Right ventricle myocardium superior (tissue), 1 donor: ENCODE measurements at regions not wholly inside any gene's neighbourhood (a gene's known extent, or its start where the extent isn't known, plus 50 kb on each side); places are given as distances from the start of the nearest gene placed in this dataset.

ENCODE experiments used
- ATAC-seq: fragments of 200-7000 bp; cut with Tn5 transposase; one replicate; pipeline ENCODE4 v1.9.1; 2020; ENCODE audit warnings: mild to moderate bottlenecking; ENCODE audit not compliant: poor library complexity
- DNase-seq: peaks from one replicate; pipeline ENCODE4 v3.0.0-alpha.2; 2020
- intact Hi-C: fragments of 100-400 bp; cut with DNase I; formaldehyde crosslinking; loops from one replicate; pipeline ENCODE4 v1.11.2; 2022
- donor health status: DM: no; HTN: yes; CAD: no; lungs with severe emphysema.

- DNase-seq, result no peak
- ATAC-seq, result no peak
- intact Hi-C loops, result no loop called here
These were observed 115.6 kb downstream of the FANCF start for GRCh38 chr11:22510010-22510409.

- no peak for ATAC-seq
These were observed 117.0 kb downstream of the FANCF start for GRCh38 chr11:22508665-22509064.

GRCh38 chr11:22497474-22497873, 128.1 kb downstream of the FANCF start:
- DNase-seq (no peak), ATAC-seq (no peak)
- intact Hi-C loops, result no loop called here

More at GRCh38 chr11:22508665-22509064, 117.0 kb downstream of the FANCF start:
- no peak for DNase-seq
- intact Hi-C loops, result no loop called here

GRCh38 chr11:22491555-22492225, 133.9 kb downstream of the FANCF start:
- intact Hi-C loops, result no loop called here
- no peak for DNase-seq
- no peak for ATAC-seq

GRCh38 chr11:22479971-22480720, 142.0 kb downstream of the SLC17A6 start:
- ATAC-seq (no peak), DNase-seq (no peak)
- intact Hi-C loops, result no loop called here

- ATAC-seq, result no peak
- intact Hi-C loops, result no loop called here
- DNase-seq, result no peak
These were observed 141.0 kb downstream of the SLC17A6 start for GRCh38 chr11:22479208-22479607.

- DNase-seq, result no peak
- intact Hi-C loops, result no loop called here
- no peak for ATAC-seq
These were observed 140.0 kb downstream of the SLC17A6 start for GRCh38 chr11:22478169-22478568.

GRCh38 chr11:22477312-22477711, 139.1 kb downstream of the SLC17A6 start:
- intact Hi-C loops, result no loop called here
- DNase-seq (no peak), ATAC-seq (no peak)

- intact Hi-C loops, result no loop called here
- DNase-seq (no peak), ATAC-seq (no peak)
These were observed 138.4 kb downstream of the SLC17A6 start for GRCh38 chr11:22476589-22476988.

- DNase-seq, result no peak
- ATAC-seq, result no peak
- intact Hi-C loops, result no loop called here
These were observed 136.4 kb downstream of the SLC17A6 start for GRCh38 chr11:22474616-22475015.

GRCh38 chr11:22473586-22473985, 135.4 kb downstream of the SLC17A6 start:
- DNase-seq (no peak), ATAC-seq (no peak)
- intact Hi-C loops, result no loop called here

GRCh38 chr11:22472306-22472705, 134.1 kb downstream of the SLC17A6 start:
- no peak for ATAC-seq
- DNase-seq, result no peak
- intact Hi-C loops, result no loop called here

- intact Hi-C loops, result no loop called here
- ATAC-seq (no peak), DNase-seq (no peak)
These were observed 133.2 kb downstream of the SLC17A6 start for GRCh38 chr11:22471385-22471784.

- no peak for ATAC-seq
- intact Hi-C loops, result no loop called here
- DNase-seq, result no peak
These were observed 129.6 kb downstream of the SLC17A6 start for GRCh38 chr11:22467741-22468140.

GRCh38 chr11:22467248-22467647, 129.1 kb downstream of the SLC17A6 start:
- no peak for ATAC-seq
- intact Hi-C loops, result no loop called here
- DNase-seq, result no peak

GRCh38 chr11:22466809-22467208, 128.6 kb downstream of the SLC17A6 start:
- no peak for DNase-seq
- no peak for ATAC-seq
- intact Hi-C loops, result no loop called here

GRCh38 chr11:22466351-22466750, 128.2 kb downstream of the SLC17A6 start:
- intact Hi-C loops, result no loop called here
- ATAC-seq (no peak), DNase-seq (no peak)

- ATAC-seq, result no peak
- DNase-seq, result no peak
- intact Hi-C loops, result no loop called here
These were observed 127.4 kb downstream of the SLC17A6 start for GRCh38 chr11:22465620-22466019.

GRCh38 chr11:22461626-22462025, 123.4 kb downstream of the SLC17A6 start:
- ATAC-seq (no peak), DNase-seq (no peak)
- intact Hi-C loops, result no loop called here

GRCh38 chr11:22460181-22460580, 122.0 kb downstream of the SLC17A6 start:
- no peak for ATAC-seq

More at GRCh38 chr11:22460181-22460580, 122.0 kb downstream of the SLC17A6 start:
- DNase-seq, result no peak
- intact Hi-C loops, result no loop called here
